Umbilical cord (tissue), 1 donor: ENCODE measurements at regions not wholly inside any gene's neighbourhood (a gene's known extent, or its start where the extent isn't known, plus 50 kb on each side); places are given as distances from the start of the nearest gene placed in this dataset.

Experiments used
- DNase-seq: peaks from one replicate; pipeline ENCODE4 v3.0.0-alpha.2; 2015; ENCODE audit warnings: low spot score

DNA sequence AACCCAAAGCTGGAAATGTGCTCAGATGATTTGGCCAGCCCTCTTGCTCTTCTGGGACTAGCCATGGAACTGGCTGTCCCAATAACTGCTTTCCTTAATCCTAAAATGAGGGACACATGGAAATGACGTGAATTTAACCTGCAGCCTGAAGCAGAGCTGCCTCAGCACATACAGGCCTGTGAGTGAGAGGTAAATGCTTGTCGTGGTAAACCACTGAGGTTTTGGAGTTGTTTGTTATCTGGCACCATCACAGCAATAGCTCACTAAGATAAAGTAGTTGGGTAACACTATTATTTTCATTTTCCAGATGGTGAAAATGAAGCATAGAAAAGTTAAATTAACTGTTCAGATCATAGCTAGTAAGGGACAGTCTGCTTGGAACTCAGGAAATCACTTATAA lies 333.4 kb upstream of the CHD6 start:
- no peak for DNase-seq

DNA sequence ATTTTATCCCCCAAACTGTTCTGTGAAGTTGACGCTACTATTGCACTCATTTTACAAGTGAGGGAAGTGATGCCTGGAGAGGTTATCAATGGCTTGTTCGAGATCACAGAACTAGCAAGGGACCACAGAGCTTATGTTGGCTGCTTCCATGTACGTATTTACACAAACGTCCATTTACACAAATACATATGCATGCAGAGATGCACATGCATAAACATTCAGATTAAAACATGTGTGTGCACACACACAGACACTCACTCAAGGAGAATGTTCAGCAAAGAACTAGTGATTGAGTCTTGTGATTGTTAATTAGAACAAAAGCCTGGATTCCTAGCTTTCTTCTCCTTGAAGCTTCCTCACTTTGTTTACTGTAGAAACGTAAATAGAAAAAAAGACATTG lies 321.5 kb upstream of the CHD6 start:
- no peak for DNase-seq

DNA sequence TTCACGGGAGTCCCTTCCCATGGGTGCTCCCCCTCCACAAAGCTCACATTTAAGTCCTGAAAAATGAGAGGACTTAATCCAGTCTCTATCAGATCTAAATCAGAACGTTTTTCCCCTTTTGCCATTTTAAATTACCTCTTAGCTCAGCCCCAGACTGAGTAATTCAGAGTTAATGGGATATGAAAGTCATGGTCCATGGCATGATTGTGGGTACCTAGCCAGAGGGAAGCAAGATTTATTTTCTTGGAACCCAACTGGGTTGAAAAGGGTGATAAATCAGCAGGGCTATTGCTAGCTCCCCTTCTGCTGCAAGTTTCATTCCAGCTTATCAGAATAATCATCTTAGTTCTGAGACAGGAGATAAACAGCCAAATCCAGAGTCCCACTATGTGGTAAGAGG lies 320.2 kb upstream of the CHD6 start:
- no peak for DNase-seq

DNA sequence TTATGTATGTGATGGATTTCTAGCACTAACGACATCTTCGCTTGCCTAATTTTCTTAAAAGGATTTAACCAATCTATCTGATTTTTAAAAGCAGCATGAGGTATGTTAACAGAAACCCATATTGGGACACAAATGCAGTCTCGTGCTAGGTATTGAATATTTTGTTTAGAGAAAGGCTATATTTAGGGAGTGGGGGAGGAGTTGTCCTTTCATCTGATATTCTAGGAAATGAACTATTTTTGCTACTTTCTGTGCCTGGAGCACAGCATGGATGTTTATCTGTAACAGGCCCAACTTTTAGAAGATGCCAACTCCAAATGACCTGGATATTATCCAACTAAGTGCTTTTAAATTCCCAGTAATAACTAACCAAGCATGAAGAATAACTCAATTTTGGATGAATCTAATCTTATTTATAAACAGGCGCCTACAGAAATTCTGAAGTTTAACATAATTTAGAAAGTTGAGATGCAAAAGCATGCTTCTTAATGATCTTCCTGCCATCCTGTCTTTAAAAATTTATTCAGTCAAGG lies 317.1 kb upstream of the CHD6 start:
- no peak for DNase-seq

DNA sequence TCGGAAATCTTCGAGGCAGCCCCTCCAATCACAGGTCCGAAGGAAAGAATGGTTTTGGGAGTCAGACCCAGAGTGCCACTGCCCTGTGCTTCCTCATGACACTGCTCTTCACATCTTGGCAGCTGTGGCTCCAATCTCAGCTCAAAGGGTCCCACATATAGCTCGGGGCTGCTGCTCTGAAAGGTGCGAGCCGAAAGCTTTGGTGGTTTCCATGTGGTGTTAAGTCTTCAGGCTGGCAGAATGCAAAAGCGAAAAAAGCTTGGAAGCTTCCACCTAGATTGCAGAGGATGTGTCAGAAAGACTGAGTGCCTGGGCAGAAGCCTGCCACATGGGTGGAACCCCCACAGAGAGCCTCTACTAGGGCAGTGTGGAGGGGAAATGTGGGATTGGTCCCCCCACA lies 314.3 kb upstream of the CHD6 start:
- no peak for DNase-seq

DNA sequence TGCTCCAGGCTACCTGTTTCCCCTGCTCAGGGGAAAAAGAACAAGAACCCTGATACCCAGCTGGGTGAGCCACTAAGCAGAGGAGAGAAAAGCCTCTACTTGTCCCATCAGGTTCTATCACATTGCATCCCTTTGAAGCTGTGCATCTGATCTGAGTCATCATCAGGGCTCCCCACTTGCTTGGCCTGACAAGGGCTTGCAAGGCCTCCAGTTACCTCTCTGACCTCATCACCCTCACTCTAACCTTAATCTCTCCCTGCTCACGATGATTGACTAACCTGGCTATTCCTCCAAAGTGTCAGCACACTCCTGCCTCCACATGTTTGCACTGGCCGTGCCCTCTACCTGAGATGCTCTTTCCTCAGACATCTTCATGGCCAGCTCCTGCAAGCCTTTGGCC lies 309.5 kb upstream of the CHD6 start:
- no peak for DNase-seq

DNA sequence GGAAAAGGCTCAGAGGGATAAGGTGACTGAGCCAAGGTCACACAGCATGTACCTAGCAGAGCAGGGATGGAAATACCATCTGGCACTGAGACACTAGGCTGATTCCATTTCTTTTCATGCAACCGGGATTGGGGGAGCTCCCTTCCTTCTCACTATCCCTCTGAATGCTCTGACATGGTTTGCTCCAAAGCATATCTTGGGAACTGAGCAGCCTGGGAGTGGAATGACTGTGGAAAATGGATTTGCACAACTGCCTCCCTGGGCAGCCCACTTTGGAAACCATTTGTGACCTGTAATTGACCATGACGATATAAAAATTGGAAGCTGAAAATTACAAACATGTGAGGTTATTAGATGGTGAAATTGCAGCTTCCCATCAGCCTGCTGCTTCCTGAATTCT lies 309.0 kb upstream of the CHD6 start:
- DNase-seq: no peak

DNA sequence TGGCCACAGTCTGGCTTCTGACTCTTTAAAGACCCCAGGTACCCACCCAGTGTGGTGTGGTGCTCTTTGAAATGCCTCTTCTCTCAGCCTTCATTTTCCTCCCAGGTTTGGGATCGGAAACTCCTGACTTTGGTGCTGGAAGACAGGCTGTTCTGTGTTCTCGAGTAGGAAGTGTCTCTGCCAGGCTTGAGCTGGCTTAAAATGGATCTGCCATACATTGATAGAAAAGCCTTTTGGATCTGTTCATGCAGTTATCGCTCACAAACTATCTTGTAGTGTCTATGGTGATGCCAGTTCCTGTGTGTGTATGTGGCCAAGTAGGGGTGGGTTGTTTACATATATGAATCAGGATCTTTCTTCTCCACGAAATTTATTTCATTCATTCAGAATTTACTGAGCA lies 307.3 kb upstream of the CHD6 start:
- DNase-seq: no peak

DNA sequence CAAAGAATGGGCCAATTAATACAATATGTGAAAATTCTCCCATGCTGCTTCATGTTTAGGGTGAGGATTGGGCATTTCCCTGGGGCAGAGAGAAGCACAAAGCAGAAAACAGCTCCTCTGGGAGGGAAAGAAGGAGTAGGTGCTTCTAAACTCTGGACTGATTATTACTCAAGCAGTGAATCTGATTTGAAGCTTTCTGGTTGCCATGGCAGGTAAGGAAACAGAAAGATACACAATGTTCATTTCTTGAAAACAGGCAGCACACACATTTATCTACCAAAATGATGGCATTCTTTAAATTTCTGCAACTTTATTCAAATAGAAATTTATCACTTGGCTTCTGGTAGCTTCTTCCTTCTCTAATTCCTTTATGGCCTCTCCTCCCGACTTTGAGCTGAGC lies 305.4 kb upstream of the CHD6 start:
- DNase-seq: no peak

DNA sequence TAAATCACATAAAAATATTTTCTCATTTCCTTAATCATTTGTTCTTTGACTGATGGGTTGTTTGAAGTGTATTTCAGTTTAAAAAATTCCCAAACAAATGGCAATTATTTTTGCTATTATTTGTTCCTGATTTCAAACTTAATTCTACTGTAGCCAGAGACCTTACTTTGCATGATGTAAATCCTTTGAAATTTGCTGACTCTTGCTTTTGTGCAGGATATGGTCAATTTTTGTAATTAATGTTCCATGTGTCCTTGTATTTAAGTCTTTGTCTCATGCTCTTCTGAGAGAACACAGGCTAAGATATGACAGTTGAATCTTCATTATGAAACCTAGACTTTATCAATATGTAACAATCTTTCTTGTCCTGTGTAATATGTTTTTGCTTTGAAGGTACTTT lies 295.0 kb upstream of the CHD6 start:
- DNase-seq: no peak

DNA sequence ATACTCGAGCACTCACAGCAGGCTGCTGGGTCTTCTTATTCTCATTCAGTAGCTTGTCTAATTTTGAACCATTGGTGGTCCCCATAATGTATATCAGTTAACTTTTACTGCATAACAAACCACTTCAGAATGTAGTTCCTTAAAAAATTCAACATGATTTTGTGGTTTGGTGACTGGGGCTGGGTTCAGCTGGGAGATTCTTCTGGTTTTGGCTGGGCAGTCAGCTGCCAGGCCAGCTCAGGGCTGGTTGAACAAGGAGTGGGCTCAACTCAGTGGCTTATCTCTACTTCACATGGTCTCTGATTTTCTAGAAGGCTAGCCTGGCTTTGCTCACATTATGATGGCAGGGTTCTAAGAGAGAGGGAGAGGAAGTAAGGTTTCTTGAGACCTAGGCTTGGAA lies 292.4 kb upstream of the CHD6 start:
- DNase-seq: no peak

DNA sequence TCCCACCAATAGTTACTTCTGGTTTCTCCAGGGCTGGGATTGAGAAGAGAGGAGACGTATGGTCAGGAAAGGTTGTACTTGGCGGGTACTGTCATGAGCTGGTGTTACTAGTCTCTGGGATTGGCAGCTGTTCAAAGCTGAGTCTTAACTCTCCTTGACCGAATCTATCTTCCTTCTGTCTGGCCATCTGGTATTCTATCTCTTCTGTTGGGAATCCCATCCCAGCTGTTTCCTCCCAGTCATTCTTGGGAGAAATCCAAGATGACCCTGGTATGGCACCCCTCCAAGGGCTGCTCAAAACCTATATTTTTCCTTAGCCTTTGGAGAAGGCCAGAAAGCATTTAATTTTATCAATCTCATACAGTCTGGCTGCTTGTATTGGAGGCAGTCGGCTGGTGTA lies 287.0 kb upstream of the CHD6 start:
- peak; percentile 82 for DNase-seq

DNA sequence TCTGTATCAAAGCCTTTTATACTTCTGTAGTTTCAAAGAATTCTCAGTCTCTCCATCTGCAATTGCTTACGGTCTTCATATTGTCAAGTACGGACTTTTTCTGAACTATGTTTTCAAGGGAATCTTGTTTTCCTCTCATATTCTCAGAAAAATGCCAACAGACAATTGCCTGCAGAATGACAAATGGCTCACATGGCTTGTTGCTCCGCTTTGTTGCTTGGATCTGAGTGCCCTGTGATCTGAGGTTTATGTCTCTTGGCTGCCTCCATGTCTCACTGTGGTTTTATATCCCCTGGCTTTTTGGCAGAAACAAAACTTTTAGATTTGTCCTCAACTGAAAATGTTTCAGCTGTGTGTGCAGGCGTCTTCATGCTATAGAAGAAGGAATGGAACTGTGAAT lies 285.4 kb upstream of the CHD6 start:
- DNase-seq: peak; percentile 53

DNA sequence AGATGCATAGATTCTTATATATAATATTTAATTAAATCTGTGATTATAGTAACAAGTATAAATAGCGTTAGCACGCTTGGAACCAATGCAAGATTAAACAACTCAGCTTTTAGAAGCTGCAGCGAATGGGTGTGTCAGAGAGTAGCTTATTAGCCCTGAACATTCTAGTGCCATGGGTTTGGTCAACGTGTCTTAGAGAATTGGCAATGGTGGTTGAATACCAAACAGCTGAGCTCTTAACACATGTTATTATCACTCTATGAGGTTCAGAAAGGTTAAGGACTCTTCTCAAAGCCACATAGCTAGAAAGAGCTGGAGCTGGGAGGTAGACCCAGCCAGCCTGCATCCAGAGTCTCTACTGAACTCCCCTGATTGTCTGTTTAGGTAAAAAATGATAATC lies 284.2 kb upstream of the CHD6 start:
- no peak for DNase-seq

DNA sequence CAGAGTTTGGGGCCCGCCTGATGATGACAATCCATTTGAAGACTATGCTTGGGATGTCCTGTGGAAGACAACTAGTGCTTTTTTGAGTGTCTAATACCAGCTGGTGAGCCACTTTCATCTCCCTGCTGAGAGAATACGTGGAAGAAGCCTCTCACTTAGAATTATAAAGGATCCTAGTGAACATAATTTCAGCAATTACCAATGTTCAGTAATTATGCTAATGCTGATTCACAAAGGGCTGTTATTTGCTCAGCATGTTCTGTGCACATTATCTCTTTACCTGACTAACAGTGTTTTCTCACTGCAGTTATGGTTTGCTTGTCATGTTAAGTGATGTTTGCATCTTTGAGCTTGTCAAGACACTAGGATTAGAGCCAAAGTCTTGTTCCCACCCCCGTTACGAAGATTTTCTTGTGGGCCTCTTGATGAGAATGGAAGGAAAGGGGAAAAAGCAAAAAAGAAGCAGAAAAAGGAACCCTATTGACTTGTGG lies 282.1 kb upstream of the CHD6 start:
- DNase-seq: no peak

DNA sequence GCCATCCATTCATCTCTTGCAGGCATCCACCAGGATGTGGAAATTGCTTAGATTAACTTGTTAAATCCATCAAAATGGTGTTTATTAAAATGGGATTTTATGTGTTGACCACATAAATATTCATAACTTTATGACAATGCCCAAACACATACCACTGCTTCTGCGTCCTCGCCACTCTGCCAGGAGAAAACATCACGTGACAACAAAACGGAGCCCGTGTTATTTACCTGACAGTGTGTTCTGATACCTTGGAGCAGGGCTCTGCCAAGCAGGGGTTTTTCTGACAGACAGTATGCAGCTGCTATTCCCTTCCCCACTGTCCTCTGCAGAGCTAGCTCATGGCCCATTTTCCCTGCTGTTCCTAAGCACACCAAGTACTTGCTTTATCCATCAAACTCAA lies 279.5 kb upstream of the CHD6 start:
- DNase-seq: no peak

DNA sequence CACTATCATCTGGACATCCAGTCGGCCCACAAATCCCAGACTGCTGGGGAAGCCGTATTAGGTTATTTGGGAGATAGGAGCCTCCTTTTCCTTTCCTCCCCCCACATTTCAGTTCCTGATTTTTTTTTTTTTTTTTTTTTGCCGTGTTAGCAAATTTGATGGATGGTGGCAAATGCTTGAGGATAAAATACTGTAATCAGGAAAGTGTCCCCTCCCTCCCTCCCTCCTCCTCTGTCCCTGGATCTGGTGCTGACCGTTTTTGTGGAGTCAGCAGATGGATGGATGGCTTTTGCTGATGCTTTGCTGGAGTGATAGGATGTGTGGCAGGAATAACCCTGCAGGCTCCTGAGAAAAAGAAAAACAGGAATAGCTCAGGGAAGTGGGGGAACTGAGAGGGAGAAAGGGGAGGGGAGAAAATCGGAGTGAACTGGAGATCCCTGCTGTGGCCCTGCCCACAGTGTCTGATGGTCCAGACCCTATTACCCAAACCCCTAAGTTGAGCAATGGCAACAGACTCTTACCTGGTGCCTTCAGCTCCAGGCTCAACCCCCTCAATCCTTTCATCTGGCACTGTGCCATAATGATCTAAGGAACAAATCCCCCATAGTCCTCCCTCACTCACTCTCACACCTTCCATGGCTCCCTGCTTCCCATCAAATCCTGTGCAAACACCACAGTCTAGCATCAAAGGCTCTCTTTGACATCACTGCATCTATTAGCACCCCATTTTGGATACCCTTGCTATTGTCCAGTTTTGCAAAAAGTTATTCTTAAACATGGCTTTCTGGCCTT lies 277.3 kb upstream of the CHD6 start:
- DNase-seq: no peak

DNA sequence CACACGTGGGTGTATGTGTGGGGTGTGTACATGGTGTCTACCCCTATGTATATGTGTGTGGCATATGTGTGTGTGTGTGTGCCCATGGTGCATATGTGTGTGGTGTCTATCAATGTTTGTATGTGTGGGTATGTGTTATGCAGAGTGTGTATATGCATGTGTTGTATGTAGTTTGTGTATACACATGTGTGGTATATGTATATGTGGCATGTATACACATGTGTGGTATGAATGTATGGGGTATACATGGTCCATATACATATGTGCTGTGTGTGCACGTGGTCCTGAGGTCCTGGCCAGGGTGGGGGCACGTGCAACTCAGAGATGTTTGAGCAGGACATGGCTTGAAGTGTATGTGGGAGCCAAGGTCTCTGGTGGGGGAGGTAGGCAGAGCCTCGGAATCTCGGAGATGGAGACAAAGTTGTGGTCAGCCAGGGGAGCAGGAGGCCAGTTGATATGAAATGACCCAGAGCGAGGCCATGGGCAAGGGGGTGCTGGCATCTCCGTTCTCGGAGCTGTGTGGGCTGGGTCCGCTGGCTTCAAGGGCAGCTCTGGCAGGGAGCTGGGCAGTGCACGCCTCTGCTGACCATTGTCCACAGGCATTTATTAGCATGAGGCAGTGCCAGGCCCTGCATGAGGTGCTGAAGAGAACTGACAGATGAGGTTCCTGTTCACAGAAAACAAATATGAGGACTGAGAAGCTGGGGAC lies 276.2 kb upstream of the CHD6 start:
- DNase-seq: no peak

DNA sequence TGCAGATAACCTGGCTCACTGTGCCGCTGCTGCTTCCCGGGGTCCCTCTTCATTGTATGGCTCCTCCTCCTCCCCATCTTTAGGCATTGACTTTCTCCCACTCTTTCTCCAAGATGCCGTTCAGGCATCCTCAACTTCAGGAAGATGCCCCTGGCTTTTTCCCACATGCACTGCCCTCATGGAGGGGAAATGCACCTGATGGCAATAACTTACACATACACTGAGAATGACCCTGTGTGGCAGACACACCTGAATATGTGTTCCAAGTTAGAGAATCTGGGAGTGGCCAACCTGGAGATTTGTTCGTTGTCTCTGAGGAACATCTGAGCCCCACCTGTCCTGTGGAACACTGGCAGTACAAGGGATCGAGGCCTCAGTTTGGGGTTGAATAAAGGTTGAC lies 273.9 kb upstream of the CHD6 start:
- DNase-seq: no peak

DNA sequence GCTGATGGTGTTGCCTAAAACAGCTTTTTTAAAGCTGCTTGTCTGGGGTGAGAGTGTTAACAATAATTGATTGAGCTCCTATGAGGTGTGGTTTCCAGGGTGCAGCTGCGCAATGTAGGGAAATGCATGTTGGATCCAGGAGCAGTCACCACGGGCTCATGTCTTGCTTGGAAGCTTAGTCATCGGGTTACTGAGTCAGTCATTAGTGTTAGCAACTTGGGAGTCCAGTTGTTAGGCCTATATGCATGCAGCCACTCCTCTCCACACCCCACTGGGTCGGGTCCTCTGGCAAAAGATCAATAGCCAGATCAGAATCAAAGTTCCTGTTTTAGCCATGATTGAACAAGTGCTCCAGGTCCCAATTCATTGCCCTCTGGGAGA lies 271.7 kb upstream of the CHD6 start:
- no peak for DNase-seq

DNA sequence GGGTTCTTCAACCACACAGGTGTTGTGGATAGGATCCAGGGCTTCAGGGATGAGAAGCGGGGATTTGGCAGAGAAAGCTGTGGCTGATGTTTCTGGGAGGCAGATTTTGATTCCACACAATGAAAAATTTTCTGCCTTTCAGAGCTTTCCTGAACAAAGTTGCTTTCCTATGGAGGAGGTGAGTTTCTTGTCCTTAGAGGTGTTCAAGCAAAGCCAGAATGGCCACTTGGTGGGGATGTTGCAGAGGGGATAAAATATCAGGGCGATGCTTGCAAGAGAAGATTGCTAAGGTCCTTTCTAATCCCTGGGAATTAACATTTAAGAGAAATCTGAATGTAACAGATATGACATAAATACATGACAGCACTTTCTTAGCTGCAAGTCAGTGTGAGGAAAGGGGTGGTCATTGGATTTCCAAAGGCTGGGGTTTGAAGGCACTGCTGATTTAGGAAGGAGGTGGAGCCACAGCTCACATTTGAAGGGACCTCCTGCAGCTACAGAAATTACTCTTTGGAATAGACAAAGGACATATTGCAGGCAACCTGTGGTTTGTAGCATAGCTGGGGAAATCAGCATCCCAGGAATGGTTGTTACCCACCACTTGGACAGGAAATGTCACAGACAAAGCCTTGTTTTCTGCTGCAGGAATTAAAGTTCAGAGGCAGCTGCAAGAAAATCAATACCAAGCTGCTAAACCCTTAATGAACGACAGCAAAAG lies 271.1 kb upstream of the CHD6 start:
- DNase-seq: peak; percentile 10

DNA sequence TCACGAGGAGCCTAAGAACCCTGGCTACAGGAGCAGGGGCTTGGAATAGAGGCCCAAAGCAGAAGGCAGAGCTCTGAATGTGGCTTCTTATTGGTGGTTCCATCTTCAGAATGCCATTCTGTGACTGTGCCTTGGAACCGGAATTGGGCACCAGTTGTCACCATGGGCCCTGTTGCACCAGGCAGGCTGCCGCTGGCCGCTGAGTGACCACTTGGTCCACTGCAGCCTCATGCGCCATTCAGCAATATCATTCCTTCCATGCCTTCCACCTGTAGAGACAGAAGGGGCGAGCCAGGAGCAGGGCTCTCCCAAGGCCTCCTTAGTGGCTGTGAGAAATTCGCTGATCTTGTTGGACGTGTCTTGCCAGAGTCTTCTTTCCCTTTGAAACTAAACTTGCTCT lies 270.3 kb upstream of the CHD6 start:
- no peak for DNase-seq

DNA sequence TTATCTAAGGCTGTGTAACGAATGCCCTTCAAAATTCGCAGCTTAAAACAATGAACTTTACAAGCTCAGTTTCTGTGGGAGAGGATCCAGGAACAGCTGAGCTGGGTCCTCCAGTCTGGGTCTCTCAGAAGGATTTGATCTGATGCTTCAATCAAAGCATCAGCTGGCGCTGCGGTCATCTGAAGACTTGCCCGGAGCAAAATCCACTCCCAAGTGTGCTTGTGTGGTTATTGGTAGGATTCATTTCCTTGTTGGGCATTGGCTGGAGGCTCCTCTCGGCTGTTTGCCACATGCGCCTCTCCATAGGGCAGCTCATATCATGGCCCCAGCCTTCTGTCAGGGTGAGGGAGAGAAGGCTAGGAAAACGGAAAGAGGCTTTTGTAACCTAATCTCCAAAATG lies 269.3 kb upstream of the CHD6 start:
- no peak for DNase-seq
